Activated CD8-positive, alpha-beta T cell treated with anti-CD3 and anti-CD28 coated beads for 36 hours (primary cell): ENCODE measurements at regions not wholly inside any gene's neighbourhood (a gene's known extent, or its start where the extent isn't known, plus 50 kb on each side); places are given as distances from the start of the nearest gene placed in this dataset.
"Not testable (repeated sequence)": the region's sequence is repeated elsewhere in the genome, so short reads cannot be mapped to it uniquely, and the experiment has no call there.

Experiments
- ATAC-seq: fragments of 200-7000 bp; cut with Tn5 transposase; one replicate; pipeline ENCODE4 v1.10.0; 2021; ENCODE audit warnings: mild to moderate bottlenecking, moderate library complexity
- CTCF ChIA-PET: fragments of 350-600 bp; sonication (Branson Sonifier 250); formaldehyde crosslinking; loops from one replicate; lab custom pipeline; 2021; ENCODE audit warnings: antibody characterized with exemption; lab: Charles Lee
- POLR2A ChIA-PET: fragments of 350-600 bp; sonication (Branson Sonifier 250); formaldehyde crosslinking; loops from one replicate; lab custom pipeline; 2021; ENCODE audit warnings: antibody characterized with exemption; lab: Charles Lee
- DNase-seq: peaks from one replicate; pipeline ENCODE4 v3.0.0-alpha.2; 2020
- H3K27ac Mint-ChIP-seq: one replicate; pipeline ENCODE4 v1.8.0; 2021; ENCODE audit warnings: mild to moderate bottlenecking, mixed read lengths
- H3K27me3 Mint-ChIP-seq: one replicate; pipeline ENCODE4 v1.8.0; 2021; ENCODE audit warnings: mixed read lengths
- H3K36me3 Mint-ChIP-seq: one replicate; pipeline ENCODE4 v1.8.0; 2021; ENCODE audit warnings: low read depth, mixed read lengths
- H3K4me1 Mint-ChIP-seq: one replicate; pipeline ENCODE4 v1.8.0; 2021; ENCODE audit warnings: low read depth, mixed read lengths
- H3K4me3 Mint-ChIP-seq: one replicate; pipeline ENCODE4 v1.8.0; 2021; ENCODE audit warnings: mild to moderate bottlenecking, moderate library complexity, mixed read lengths
- H3K9me3 Mint-ChIP-seq: one replicate; pipeline ENCODE4 v1.8.0; 2021; ENCODE audit warnings: mixed read lengths
- intact Hi-C: fragments of 100-400 bp; cut with micrococcal nuclease; formaldehyde crosslinking; loops from one replicate; pipeline ENCODE4 v1.10.0; 2022
- TF ChIP-seq, protein P1 (sequence below): fragments of 200-600 bp; IDR thresholded peaks from one replicate; pipeline ENCODE4 v1.8.0; 2022; ENCODE audit warnings: antibody characterized with exemption, mild to moderate bottlenecking

DNA sequence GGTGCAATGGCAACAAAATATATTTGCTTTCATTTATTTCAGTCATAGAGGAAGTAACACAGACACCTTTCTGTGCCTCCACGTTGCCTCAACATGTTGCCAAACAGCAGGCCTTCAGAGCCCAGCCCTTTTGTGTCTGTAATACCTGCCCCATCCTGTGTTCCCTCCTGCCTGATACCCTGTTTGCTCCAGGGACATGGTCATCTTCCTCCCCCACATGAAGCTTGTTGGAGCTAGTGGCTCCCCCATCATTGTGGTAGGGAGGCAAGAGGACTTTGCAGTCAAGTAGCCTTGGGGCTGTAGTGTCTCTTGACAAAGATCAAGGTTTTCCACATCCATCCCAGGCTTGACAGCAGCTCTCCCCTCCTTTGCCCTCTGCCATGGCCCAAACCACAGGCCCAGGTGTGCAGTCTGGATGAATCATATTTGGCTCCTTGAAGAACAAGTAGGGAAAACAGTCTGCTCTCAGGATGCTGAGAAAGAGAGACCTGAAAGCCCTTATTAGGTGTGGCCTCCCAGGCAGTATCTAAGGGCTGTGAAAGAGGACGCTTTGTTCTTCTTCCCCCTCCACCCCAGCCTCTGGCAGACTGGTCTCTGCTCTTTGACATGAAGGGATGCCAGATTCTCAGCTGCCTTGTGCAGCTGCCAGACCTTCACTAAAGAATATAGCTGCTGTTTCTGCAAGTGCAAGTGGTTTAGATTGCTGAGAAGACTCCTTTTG lies 329.0 kb downstream of the C12orf75 start:
- ChIA-PET POLR2A (no interaction called here), CTCF (no interaction called here)
- no peak for DNase-seq
- no peak for ATAC-seq
- H3K27me3 Mint-ChIP-seq: peaks cover 4% of the 10 kb centered on the region
- H3K9me3 Mint-ChIP-seq: no peaks in the 10 kb centered on the region
- intact Hi-C loops: no loop called here
- no peak overlapping the region for H3K27ac Mint-ChIP-seq
- no peaks in the 10 kb centered on the region for H3K36me3 Mint-ChIP-seq
- H3K4me3 Mint-ChIP-seq: no peak overlapping the region
- no peaks in the 10 kb centered on the region for H3K4me1 Mint-ChIP-seq
- TF ChIP-seq, protein P1, sequence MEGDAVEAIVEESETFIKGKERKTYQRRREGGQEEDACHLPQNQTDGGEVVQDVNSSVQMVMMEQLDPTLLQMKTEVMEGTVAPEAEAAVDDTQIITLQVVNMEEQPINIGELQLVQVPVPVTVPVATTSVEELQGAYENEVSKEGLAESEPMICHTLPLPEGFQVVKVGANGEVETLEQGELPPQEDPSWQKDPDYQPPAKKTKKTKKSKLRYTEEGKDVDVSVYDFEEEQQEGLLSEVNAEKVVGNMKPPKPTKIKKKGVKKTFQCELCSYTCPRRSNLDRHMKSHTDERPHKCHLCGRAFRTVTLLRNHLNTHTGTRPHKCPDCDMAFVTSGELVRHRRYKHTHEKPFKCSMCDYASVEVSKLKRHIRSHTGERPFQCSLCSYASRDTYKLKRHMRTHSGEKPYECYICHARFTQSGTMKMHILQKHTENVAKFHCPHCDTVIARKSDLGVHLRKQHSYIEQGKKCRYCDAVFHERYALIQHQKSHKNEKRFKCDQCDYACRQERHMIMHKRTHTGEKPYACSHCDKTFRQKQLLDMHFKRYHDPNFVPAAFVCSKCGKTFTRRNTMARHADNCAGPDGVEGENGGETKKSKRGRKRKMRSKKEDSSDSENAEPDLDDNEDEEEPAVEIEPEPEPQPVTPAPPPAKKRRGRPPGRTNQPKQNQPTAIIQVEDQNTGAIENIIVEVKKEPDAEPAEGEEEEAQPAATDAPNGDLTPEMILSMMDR: no peak

DNA sequence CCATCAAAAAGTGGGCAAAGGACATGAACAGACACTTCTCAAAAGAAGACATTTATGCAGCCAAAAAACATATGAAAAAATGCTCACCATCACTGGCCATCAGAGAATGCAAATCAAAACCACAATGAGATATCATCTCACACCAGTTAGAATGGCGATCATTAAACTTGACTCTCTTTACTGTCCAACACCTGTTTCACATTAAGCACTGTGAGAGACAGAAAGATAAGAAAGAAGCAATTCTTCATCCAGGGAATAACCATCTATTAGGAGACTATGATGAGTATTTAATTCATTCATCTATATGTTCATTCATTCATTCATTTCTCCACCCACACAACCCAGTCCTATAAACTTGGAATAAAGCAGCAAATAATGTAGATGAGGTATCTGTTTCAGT lies 334.3 kb downstream of the C12orf75 start:
- ATAC-seq, H3K9me3 Mint-ChIP-seq: not testable (repeated sequence)

DNA sequence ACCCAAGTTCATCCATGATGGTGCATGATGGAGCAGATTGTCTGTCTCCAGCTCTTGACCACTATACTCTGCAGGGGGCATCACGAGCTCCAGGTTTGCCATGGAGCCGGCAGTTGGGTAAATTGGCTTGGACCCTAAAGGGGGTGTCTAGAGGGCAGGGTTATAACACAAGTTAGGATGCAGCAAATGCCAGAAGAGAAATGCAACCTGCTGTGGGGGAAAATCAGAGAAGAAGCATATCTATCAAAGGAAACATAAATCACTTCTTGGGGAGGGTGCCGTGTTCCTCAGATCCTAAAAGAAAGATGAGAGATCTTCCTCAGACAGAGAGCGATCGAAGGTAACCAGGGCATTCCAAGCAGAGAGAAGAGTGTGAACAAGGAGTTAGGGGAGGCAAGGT lies 334.9 kb downstream of the C12orf75 start:
- ATAC-seq (no peak), DNase-seq (no peak)
- Mint-ChIP-seq H3K36me3 (no peaks in the 10 kb centered on the region), H3K4me1 (no peaks in the 10 kb centered on the region), H3K27ac (no peak overlapping the region), H3K9me3 (no peaks in the 10 kb centered on the region), H3K27me3 (peaks cover 4% of the 10 kb centered on the region), H3K4me3 (no peak overlapping the region)
- TF ChIP-seq, protein P1: no peak
- intact Hi-C loops: no loop called here
- ChIA-PET CTCF (no interaction called here), POLR2A (no interaction called here)

More for the DNA sequence above, 334.3 kb downstream of the C12orf75 start:
- H3K36me3 Mint-ChIP-seq, DNase-seq, CTCF ChIA-PET, H3K4me3 Mint-ChIP-seq, H3K27ac Mint-ChIP-seq, intact Hi-C loops, H3K27me3 Mint-ChIP-seq, POLR2A ChIA-PET, H3K4me1 Mint-ChIP-seq: not testable (repeated sequence)

DNA sequence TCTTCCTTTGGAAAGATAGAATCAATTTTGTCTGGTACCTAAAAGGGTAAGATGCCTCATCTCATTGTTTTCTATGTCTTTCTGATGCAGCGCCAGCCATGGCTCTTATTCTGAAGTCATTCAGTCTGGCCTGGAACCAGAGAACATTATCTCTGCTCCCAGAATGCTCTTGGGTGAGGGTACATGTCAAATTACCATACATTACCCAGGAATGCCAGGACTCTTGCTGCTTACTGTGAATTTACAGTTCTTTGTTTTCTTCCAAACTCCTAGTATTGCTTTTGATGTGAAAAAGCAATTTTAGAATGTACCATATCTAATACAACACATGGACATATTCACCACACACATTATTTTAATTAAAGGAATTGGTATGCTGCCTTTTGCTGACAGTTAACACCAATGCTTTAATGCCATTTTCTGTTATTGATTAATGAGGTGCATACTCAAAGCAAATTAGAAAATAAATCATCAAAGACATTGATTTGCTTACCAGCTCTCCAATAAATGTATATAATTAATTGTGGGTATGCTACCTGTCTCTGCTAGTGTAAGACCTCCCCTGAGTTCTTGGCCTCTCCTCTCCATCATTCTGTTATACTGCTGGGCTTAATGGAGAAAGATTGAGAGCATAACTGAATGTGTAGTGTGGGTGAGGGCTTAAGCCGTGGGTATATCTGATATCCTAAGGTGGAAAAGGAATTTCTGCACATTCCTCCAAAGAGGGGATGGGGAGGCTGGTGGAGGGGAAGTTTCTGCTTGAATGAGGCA lies 337.7 kb downstream of the C12orf75 start:
- no peak overlapping the region for H3K27ac Mint-ChIP-seq
- no peaks in the 10 kb centered on the region for H3K27me3 Mint-ChIP-seq
- no peaks in the 10 kb centered on the region for H3K4me1 Mint-ChIP-seq
- intact Hi-C loops: no loop called here
- ATAC-seq (no peak), DNase-seq (no peak)
- H3K36me3 Mint-ChIP-seq: no peaks in the 10 kb centered on the region
- TF ChIP-seq, protein P1: no peak
- ChIA-PET POLR2A (no interaction called here), CTCF (no interaction called here)
- no peaks in the 10 kb centered on the region for H3K9me3 Mint-ChIP-seq
- no peak overlapping the region for H3K4me3 Mint-ChIP-seq

DNA sequence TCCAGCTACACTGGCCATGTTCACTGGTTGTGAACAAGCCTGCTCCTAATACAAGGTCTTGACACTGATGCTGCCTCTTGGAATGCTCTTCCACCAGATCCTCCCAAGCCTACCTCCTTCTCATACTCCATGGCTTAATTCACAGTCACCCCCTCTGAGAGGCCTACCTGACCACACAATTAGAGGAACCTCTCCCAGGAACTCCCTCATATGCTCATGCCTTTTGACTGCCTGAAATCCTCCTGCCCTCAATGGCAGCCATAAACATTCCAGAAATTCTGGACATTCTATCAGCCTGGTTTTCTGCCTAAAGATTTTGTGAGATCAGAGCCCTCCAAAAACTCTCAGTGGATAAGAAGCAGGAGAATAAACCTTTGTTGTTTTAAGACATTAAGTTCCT lies 340.2 kb downstream of the C12orf75 start:
- no peak for DNase-seq

More for the DNA sequence above, 340.2 kb downstream of the C12orf75 start:
- no peak overlapping the region for H3K4me3 Mint-ChIP-seq
- H3K4me1 Mint-ChIP-seq: no peaks in the 10 kb centered on the region
- H3K27ac Mint-ChIP-seq: no peak overlapping the region
- CTCF ChIA-PET: no interaction called here
- intact Hi-C loops: no loop called here
- POLR2A ChIA-PET: no interaction called here
- H3K27me3 Mint-ChIP-seq: no peaks in the 10 kb centered on the region
- TF ChIP-seq, protein P1: no peak
- H3K9me3 Mint-ChIP-seq: no peaks in the 10 kb centered on the region
- H3K36me3 Mint-ChIP-seq: no peaks in the 10 kb centered on the region
- ATAC-seq: no peak
